Esophagus muscularis mucosa (tissue), 4 donors: ENCODE measurements at regions not wholly inside any gene's neighbourhood (a gene's known extent, or its start where the extent isn't known, plus 50 kb on each side); places are given as distances from the start of the nearest gene placed in this dataset.

ENCODE experiments used
- EP300 ChIP-seq: sonication (generic); formaldehyde crosslinking; IDR thresholded peaks from one replicate; pipeline ENCODE4 v1.6.1; 2017; ENCODE audit warnings: antibody characterized with exemption
- POLR2A ChIP-seq: fragments of 450-650 bp; IDR thresholded peaks from one replicate; pipeline ENCODE4 v1.6.1; 2017; ENCODE audit warnings: antibody characterized with exemption, moderate library complexity, mild to moderate bottlenecking, low read depth
- POLR2AphosphoS5 ChIP-seq, 2 donors: sonication (generic); formaldehyde crosslinking; IDR thresholded peaks; one replicate each; pipeline ENCODE4 v1.6.1; 2017; ENCODE audit warnings: antibody characterized with exemption in 2 of 2
- TF ChIP-seq, protein P1 (sequence below), 3 experiments: fragments of 200-600 bp in 2 of 3; fragments of 450-650 bp in 1 of 3; sonication (generic) in 2 of 3; IDR thresholded peaks; one replicate each; pipeline ENCODE4 v1.5.1; 2017 to 2019; ENCODE audit warnings: antibody characterized with exemption in 3 of 3, mild to moderate bottlenecking in 2 of 3, moderate library complexity in 1 of 3

DNA sequence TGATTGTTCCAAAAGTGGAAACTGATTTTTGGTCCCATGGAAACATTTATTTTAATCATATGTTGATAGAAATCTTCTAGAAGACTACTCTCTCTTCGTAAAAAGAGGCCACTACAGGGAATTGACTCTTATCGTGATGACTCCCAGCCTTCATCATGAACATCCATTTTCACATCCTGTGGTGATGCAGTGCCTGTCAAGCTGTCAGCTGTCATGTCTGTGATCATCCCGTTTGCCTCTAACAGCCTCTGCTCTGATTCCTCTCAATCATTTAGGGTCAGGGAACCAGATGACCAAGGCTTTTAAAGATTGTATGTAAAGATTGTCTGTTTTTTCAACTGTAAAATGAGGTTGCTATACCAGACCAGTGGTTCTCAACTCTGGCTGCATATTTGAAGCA lies 419.0 kb upstream of the MGAT4C start:
- TF ChIP-seq, protein P1, sequence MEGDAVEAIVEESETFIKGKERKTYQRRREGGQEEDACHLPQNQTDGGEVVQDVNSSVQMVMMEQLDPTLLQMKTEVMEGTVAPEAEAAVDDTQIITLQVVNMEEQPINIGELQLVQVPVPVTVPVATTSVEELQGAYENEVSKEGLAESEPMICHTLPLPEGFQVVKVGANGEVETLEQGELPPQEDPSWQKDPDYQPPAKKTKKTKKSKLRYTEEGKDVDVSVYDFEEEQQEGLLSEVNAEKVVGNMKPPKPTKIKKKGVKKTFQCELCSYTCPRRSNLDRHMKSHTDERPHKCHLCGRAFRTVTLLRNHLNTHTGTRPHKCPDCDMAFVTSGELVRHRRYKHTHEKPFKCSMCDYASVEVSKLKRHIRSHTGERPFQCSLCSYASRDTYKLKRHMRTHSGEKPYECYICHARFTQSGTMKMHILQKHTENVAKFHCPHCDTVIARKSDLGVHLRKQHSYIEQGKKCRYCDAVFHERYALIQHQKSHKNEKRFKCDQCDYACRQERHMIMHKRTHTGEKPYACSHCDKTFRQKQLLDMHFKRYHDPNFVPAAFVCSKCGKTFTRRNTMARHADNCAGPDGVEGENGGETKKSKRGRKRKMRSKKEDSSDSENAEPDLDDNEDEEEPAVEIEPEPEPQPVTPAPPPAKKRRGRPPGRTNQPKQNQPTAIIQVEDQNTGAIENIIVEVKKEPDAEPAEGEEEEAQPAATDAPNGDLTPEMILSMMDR (IDR thresholded peaks at IDR 0.05) = no peak
- TF ChIP-seq POLR2AphosphoS5 (IDR thresholded peaks at IDR 0.05) (no peak), EP300 (no peak), POLR2A (no peak)
